CD4-positive, alpha-beta T cell treated with Interleukin-17A for 1 hour (primary cell): ENCODE measurements at regions not wholly inside any gene's neighbourhood (a gene's known extent, or its start where the extent isn't known, plus 50 kb on each side); places are given as distances from the start of the nearest gene placed in this dataset.

ENCODE experiments used
- DNase-seq: peaks from one replicate; pipeline ENCODE4 v3.0.0-alpha.2; 2020

DNA sequence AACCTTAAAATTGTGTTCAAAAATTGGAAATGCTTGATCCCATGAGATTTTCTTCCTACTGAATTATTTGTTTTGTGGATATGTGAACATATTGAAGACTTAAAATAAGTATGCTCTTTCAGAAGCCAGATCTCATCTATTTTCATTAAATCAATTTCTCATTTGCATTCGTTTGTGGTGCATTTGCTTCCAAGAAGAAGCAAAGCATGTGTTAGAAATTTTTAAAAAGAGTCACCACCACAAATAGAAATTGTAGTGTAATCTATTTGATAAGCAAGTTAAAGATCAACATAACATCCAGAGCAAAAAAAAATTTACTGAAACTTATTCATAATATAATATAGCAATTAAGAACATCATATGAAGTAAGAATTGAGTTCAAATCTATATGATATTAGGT lies 300.9 kb upstream of the SYT4 start:
- no peak for DNase-seq

DNA sequence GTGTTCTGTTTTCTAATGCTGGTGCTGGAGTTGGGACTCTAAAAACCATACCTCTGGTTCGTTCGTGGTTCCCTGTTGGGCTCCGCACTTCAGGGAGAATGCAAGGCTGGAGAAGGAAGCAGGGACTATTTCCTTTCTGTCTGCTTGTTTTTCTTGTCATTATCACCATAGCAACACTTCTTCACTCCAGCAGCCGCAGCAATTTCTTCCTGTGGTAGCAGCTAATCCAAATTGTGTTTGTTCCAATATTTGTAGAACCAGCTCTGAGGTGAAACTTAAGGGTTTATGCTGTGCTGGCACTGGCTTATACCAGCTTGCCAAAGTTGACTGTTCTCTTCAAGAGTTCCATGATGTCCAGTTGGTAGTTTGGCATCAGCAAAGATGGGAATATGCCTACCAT lies 301.4 kb upstream of the SYT4 start:
- no peak for DNase-seq

DNA sequence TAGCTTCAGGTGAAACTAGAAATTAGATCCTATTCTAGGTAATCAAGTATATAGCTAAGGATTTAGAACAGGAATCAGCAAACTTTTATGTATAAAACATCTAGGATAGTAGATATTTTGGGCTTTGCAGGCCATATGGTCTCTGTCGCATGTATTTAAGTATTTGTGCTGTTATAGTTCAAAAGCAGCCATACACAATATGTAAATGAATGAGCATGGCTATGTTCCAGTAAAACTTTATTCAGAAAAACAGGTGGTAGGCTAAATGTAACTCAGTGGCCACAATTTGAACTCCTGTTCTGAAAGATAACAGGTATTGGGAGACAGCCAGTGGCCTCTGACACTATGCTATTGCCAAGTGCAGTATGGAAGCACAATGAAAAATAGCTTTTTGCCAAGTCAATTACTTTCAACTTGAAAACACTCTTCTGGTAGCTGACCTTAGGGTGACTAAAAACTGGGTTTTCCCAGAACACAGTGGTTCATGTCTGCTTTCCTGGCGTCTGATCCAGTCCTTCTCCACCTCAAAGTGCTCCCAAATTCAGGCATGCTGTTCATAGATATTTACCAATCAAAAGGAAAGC lies 304.7 kb upstream of the SYT4 start:
- DNase-seq: no peak

DNA sequence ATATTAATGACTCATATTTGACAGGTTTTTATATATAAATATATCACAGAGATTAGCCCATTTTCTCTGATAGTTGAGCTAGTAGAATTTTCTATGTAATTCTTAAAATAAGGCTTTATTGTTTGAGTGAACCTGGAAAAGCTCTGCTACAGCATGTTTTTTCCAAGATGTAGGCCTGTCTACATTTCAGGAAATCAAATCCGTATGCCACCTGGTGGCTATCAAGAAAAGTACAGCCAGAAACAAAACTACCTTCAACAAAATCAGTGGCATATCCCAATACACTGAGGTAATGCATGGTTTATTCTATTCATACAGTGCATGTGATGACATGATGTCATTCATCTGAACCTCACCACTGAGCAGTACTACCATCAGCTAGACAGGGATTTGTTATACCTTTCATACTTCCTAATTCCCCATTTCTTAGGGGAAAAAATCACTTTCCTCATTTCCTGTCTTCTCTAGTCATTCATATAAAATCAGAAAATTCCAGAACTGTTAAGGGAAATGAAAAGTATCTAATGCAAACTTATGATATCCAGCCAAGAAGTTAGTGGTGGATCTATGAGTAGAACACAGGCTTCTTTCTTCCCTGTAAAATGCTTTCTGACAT lies 310.4 kb upstream of the SYT4 start:
- peak; percentile 14 for DNase-seq

DNA sequence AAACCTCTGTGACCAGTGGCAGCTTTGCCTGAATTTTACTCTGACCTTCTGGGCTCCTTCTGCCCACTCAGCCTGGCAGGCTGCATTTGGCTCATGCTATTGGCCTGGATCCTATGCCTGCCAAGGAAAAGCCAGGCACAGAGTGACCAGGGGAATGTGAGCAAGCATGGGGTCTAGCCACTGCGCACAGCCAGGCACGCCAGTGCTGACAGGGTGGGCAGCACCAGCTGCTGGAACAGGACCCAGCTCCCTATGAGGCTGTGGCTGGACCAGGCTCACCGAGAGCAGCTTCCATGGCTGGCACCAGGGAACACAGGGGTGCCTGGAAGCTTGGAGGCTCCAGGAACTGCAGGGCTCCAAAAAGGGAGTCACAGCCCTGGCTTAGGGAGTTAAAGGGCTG lies 311.5 kb upstream of the SYT4 start:
- DNase-seq: no peak

DNA sequence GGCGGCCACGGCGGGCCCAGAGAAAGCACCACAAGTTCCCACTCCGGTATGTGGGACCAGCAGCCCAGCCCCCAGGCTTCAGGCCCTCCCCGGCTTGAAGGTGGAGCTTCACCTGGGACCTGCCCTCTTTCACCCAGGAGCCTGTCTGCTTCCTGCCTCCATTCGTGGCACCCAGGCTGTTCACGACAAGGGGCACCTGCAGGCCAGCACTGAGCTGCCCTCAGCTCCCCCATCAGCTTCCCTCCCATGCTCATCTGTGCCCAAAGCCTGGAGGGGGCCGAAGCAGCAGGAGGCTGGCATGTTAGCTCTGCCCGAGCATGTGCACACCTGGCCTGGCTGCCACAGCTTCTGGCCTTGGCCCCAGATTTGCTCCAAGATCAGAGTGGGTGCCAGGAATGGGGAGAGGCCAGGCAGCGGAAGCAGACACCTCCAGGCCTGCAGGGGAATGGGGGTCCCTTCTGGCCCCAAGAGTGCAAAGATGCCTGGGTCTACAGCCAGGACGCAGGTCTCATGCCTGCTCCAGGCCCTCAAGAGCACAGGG lies 312.4 kb upstream of the SYT4 start:
- no peak for DNase-seq

DNA sequence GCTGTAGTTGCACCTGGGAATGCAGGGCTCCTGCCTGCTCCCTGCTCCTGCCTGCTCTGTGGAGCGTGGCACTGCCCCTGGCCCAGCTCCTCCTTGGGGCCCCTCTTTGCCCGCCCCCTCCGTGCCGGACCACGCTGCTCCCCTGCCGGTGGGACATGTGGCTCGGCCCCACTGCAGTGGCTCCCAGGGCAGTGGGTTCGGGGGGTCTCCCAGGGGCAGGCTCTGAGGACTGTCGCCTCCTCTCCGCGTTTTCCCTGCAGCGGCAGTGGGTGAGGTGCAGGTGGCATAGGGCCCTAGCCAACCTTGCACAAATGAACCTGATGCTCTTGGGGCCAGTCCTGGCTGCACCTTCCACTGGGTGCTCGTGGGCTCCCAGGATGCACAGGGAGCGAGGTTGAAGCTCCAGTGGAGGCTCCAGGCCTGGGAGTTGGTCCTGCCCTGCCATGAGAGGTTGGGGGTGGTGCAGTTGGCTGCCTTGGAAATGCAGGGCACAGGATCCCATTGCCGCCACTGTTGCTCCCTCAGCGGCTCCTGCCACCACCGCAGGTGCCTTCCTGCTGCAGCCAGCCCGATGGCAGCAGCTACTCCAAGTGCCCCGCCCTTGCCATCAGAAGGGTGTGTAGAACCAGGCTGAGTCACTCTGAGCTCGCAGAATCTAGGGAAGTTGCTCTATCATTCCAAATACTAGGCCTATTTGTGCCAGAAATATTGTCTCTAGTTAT lies 313.1 kb upstream of the SYT4 start:
- DNase-seq: no peak

GRCh38 chr18:43592269-43592668 lies 315.0 kb upstream of the SYT4 start:
- DNase-seq: no peak

DNA sequence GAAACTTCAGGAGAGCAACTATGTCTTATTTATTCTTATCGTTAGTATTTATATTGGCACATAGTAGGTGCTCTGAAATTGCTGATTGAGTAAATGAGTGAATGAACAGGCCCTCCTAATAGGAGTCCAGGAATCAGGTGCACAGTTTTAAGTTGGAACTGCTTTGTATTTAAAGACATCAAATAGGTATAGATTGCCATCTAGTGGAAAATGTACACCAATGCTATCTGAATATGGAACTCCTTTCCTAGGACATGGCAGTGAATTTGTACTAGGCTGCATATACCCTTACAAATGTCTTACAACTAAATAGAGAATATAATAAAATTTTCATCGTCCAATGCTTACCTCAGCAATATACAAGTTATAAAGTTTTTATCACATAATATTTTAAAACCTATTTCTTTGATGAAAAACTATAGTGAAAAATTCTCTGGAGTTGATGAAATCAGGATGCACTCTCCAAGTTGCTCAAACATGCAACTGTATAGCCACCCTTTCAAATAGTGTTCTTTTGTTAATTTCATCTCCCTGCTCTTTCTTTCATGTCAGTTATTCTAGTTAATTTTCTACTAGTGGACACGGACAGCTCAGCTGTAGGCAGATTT lies 318.9 kb upstream of the SYT4 start:
- DNase-seq: peak; percentile 5

- DNase-seq: no peak
Observed at GRCh38 chr18:43601432-43601831, 324.1 kb upstream of the SYT4 start.

GRCh38 chr18:43605224-43605623 lies 327.9 kb upstream of the SYT4 start:
- no peak for DNase-seq

- no peak for DNase-seq
Observed at GRCh38 chr18:43606795-43607194, 329.5 kb upstream of the SYT4 start.

DNA sequence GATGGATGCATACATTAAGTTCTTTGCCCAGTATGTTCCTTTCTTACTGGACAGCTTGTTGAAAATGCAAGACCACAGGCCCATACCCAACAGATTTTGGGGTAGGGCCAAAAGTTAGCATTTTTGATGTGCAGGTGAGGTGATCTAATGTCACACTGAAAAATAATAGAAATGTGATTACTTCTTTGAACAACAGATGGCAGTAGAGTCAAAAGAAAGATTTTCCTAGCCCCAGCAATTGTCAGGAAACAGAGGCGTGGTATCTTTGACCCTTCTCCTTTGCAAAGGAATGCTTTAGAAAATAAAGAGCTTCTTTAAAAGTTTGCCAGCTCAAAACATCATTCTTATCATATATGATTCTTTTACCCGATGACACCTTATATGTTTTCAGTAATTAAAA lies 343.6 kb upstream of the SYT4 start:
- DNase-seq: peak; percentile 18

- no peak for DNase-seq
Observed at GRCh38 chr18:43622024-43622423, 344.7 kb upstream of the SYT4 start.

DNA sequence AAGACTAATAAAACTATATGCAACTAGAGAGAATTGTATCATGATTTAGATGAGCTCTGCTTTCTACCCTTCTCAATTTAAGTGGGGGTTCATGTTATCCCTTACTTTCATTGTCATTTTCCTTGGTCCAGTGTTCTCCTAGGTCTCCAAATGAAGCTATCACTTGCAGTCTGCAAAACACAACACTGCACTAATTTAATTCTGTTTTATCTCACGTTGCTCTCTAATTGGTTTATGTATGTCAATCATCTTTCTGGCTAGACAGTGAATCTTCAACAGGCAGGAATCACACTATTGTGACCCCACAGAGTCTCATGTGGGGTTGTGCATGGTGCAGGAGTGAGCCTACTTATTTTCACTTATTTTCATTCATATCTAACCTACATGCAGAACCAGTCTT lies 348.3 kb upstream of the SYT4 start:
- DNase-seq: no peak

DNA sequence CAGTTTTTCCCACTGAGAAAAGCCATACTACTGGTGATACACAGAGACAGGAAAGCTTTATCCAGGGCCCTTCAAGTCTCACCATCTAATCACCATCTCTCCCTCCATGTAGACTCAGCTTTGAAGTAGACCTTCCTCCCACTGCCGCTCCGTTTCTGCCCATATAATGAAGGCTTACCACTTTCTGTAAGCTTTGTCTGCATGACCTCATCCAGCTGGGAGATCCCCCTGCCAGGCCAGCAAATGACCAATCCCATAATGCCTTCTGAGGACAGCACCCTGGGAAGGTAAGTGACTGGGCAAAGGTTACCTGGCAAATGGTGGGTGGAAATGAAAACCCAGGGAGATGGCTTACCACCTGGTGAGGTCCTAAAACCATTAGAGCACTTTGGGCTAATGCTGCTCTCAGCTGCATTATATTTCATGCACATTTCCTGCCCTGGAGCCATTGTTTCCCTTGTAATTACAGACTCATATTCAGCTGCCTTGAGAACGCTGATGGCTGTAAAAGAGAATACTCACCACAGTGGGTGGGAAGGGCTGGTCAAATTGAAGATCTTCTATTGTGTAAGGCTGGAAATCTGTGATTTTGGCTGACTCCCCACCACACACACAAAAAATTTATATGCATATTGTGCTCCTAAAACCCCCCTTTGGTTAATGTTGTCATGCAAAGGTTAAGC lies 350.7 kb upstream of the SYT4 start:
- DNase-seq: no peak

- no peak for DNase-seq
Observed at GRCh38 chr18:43634994-43635393, 357.7 kb upstream of the SYT4 start.

DNA sequence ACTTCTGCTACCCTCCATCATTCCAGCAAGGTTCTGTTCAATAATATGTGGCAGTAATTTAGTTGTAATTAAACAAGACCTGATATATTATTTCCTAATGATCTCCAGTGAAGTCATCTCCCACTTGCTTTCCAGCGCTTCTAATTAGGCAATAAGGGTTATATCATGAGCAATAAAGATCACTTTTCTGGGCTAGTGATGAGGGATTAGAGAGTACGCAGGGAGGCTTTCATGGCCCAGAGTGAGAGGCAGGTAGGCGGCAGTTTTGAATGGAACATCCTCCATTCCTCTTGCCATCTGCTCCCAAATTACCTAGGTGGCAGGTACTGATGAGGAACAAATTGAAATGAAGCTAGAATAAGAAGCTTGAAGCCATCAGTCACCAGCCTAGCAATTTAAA lies 358.1 kb upstream of the SYT4 start:
- DNase-seq: no peak

GRCh38 chr18:43642727-43643330 lies 365.5 kb upstream of the SYT4 start:
- DNase-seq: no peak

DNA sequence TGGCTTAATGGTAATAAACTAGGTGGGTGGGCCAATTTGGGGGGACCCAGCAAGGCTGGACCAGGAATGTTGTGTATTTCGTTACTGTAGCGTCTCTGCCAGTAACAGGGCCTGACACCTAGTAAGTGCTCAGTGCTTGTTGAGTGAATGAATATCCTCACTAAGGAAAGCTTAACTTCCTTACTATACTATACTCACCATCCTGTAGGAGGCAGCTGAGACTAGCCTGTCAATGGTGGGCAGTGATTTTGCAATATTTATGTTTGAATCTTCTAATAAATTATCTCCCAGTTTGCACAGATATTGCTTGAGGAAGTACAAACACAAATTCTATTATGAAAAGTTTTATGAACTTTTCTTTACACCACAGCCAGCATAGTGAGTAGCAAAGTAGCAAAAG lies 370.7 kb upstream of the SYT4 start:
- no peak for DNase-seq

- DNase-seq: no peak
Observed at GRCh38 chr18:43649649-43650357, 372.5 kb upstream of the SYT4 start.

GRCh38 chr18:43650426-43650825 lies 373.1 kb upstream of the SYT4 start:
- no peak for DNase-seq
